HG03103 (cell line): ENCODE measurements at regions not wholly inside any gene's neighbourhood (a gene's known extent, or its start where the extent isn't known, plus 50 kb on each side); places are given as distances from the start of the nearest gene placed in this dataset.
"Not testable (repeated sequence)": the region's sequence is repeated elsewhere in the genome, so short reads cannot be mapped to it uniquely, and the experiment has no call there.

Experiments used
- ATAC-seq: cut with Tn5 transposase; IDR thresholded peaks from one replicate; pipeline ENCODE4 v1.9.1; 2021; ENCODE audit warnings: low read depth; ENCODE audit not compliant: unreplicated experiment

GRCh38 chr21:31538816-31539215, 120.7 kb upstream of the SOD1 start:
- ATAC-seq: no peak

GRCh38 chr21:31537872-31538576, 121.5 kb upstream of the SOD1 start:
- no peak for ATAC-seq

- ATAC-seq: no peak
Measured at GRCh38 chr21:31536138-31536537, 123.4 kb upstream of the SOD1 start.

GRCh38 chr21:31531967-31532366, 127.5 kb upstream of the SOD1 start:
- no peak for ATAC-seq

DNA sequence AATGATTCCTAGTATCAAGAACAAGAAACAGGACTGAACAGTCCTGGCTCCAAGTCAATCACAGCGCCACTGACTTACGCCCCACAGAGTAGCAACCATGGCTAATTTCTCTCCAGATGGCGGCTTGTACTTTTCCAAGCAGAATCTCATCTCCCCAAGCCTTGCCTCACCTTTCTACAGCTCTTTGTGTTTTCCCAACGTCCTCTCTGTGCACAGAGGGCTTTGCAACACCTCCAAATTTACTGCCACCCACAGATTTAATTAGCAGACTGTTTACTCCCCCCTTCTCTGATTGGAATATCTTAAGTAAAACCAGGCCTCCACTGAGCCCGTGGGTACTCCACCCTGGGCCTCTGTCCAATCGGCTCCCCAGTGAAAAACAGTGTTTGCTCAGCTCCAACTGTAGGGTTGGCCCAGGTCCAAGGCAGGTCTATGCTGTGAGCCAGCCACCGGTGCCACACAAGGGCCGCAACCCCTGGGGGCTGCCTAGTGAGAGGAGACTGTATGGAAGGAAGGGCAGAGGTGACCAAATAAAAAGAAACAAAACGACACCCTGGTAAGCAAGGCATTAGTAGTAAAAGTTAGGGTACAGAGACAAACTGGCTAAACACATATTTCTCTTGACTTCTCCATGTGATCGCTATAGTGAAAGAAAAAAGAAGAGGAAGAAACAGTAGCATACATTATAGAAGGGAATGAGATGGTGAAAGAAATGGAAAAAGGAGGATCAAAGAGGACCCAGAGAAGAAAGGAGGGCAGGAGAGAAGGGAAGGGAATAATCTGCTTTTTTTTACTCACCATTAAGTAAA, 128.4 kb upstream of the SOD1 start:
- no peak for ATAC-seq

DNA sequence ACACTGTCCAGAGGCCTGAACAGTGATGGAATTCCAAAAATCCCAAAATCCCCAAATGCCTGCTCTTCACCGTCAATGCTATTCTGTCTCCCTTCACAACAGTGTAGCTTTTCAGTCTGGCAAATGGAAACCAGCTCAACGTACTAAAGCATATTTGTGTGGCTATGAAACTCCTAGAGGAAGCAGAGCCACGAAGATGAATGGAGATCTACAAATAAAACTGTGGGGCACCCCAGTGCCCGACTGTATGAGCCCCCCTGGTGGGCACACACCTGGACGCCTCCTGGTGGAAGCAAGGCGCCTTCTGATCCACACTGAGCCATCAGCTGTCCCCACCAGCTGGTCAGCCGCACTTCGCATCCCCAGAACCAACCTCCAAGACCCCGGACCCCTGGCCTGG, 129.1 kb upstream of the SOD1 start:
- no peak for ATAC-seq

DNA sequence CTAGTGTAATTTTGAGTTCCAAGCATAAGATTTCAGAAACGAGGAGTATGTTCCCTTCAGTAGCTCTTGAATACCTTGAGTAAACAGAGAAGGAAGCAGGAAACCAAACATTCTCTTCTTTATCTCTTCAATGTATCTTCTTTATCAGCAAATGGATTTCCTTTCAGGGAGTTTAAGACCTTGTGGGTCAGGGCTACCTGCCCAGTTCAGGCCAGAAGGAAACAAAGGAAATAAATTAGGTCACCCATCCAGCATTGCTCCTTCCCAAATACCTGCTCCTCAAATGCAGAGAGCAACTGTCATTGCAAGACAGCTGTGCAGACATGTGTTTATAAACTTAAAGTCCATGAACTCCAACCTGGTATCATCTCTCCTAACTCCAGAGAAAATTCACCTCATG, 130.1 kb upstream of the SOD1 start:
- no peak for ATAC-seq

- no peak for ATAC-seq
Measured at GRCh38 chr21:31526040-31526439, 133.5 kb upstream of the SOD1 start.

DNA sequence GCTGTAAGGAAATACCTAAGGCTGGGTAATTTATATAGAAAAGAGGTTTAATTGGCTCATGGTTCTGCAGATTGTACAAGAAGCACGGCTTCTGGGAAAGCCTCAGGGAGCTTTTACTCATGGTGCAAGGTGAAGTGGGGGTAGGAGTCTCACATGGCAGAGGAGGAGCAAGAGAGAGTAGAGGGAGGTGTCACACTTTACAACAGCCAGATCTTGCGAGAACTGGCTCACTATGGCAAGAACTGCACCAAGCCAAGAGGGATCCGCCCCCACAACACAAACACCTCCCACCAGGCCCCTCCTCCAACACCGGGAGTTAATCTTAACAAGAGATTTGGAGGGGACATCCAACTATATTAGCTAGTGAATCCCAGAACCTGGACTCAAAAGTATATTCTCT, 135.4 kb upstream of the SOD1 start:
- ATAC-seq: no peak

GRCh38 chr21:31521515-31521914, 138.0 kb upstream of the SOD1 start:
- ATAC-seq: no peak

DNA sequence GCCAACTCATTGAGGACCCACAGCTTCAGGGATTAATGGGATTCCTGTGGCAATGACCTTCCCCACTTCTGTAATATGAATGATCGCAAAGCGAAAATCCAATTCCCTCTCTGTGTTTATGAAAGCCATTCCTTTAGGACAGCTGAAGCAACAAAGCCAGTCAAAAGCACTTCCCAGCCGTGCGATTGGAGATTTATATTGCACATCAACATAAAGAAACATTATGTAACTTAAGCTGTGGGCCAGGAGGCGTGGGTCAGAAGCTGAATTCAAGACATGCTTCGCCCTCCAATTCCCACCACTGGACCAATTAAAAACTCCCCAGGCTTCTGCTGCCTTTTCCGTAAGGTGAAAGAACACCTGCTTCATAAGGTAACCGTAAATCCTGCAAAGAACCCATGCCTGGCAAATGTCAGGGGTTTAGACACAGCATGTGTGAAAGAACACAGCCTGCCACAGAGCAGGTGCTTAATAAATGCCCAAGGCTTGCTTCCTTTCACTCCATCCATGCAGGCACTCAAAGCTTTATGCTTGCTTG, 138.9 kb upstream of the SOD1 start:
- ATAC-seq: no peak

DNA sequence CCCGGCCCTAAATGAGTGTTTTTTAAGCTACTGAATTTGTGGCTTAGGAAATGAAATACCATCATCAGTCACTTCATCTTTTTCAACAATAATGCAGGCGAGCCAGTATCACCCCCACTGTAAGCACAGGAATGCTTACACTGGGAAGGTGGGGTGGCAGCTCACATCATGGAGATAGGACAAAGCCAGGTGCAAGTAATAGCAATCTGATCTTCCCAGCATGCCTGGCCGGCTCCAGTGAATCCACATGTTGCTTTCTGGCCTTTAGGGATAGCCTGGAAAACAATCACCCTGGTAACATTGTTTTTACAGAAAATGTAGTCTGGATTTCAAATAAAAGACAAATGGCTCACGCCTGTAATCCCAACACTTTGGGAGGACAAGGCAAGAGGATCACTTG, 140.9 kb upstream of the SOD1 start:
- no peak for ATAC-seq

GRCh38 chr21:31517664-31518414, 141.7 kb upstream of the SOD1 start:
- ATAC-seq: no peak

GRCh38 chr21:31515253-31515652, 144.2 kb upstream of the SOD1 start:
- ATAC-seq: no peak

GRCh38 chr21:31514598-31514997, 144.9 kb upstream of the SOD1 start:
- no peak for ATAC-seq

- ATAC-seq: not testable (repeated sequence)
Measured at GRCh38 chr21:31513541-31513940, 146.0 kb upstream of the SOD1 start.

- ATAC-seq: not testable (repeated sequence)
Measured at GRCh38 chr21:31511999-31512398, 147.5 kb upstream of the SOD1 start.

- no peak for ATAC-seq
Measured at GRCh38 chr21:31511258-31511657, 148.2 kb upstream of the SOD1 start.

DNA sequence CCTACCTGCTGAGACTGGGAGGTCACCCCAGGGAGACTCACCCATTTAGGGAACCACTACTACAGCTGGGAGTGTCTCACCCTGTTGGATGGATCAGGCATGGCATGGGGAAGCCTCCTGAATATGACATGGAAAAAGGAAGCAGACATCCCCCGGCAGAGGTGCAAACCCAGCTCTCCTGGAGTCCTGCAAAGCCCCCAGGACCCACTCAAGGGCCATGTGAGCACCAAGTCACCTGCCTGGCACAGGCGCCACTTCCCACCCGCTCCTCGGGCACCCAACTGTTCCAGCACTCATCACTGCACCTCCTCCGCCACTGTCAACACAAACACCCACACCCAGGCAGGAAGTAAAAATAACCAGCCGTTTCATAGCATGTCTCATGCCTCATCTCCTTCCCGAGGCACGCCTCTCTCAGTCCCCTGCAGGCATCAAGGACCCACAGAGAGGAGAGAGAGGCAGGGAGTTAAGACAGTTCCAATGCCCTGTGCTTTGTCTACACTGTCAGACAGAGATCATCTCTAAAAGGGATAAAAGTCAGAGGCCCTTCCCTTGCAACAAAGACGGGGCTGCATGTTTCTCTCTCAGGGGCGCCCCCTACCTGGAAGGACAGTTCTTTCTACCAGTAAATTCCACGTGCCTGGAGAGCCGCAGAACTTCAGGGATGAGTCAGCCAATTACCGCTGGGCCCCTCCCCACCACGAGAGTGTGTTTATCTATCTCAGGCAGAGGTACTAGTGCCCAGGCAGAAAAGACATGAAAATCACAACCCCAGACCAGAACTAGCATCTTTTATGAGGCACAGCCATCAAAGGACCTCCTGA, 150.1 kb upstream of the SOD1 start:
- ATAC-seq: peak; percentile 46

GRCh38 chr21:31505975-31506374, 153.5 kb upstream of the SOD1 start:
- ATAC-seq: no peak
